ENCODE measurements at regions not wholly inside any gene's neighbourhood (a gene's known extent, or its start where the extent isn't known, plus 50 kb on each side); places are given as distances from the start of the nearest gene placed in this dataset.
A peak's percentile ranks its signal among the peaks of the same experiment; 100 is the strongest.
"Not testable (repeated sequence)": the region's sequence is repeated elsewhere in the genome, so short reads cannot be mapped to it uniquely, and the experiment has no call there.

GRCh38 chr7:32762206-32762924 lies 129.2 kb downstream of the KBTBD2 start:
- DNase-seq: not testable (repeated sequence)

GRCh38 chr7:32761451-32762205 lies 129.9 kb downstream of the KBTBD2 start:
- DNase-seq: no peak

- DNase-seq: not testable (repeated sequence)
Observed at GRCh38 chr7:32760755-32761154, 130.8 kb downstream of the KBTBD2 start.

- not testable (repeated sequence) for DNase-seq
Observed at GRCh38 chr7:32759859-32760258, 131.7 kb downstream of the KBTBD2 start.

- not testable (repeated sequence) for DNase-seq
Observed at GRCh38 chr7:32753872-32754271, 137.7 kb downstream of the KBTBD2 start.

GRCh38 chr7:32748337-32748736 lies 143.2 kb downstream of the KBTBD2 start:
- not testable (repeated sequence) for DNase-seq

GRCh38 chr7:32747443-32748148 lies 144.0 kb downstream of the KBTBD2 start:
- not testable (repeated sequence) for DNase-seq

GRCh38 chr7:32741853-32742476 lies 149.6 kb downstream of the KBTBD2 start:
- not testable (repeated sequence) for DNase-seq

- DNase-seq: not testable (repeated sequence)
Observed at GRCh38 chr7:32739749-32740148, 151.8 kb downstream of the KBTBD2 start.

- not testable (repeated sequence) for DNase-seq
Observed at GRCh38 chr7:32738390-32738789, 153.2 kb downstream of the KBTBD2 start.

- not testable (repeated sequence) for DNase-seq
Observed at GRCh38 chr7:32732767-32733166, 158.8 kb downstream of the KBTBD2 start.

- peak; percentile 1 for DNase-seq
Observed at GRCh38 chr7:32729335-32729675, 162.3 kb downstream of the KBTBD2 start.

GRCh38 chr7:32728412-32729334 lies 162.9 kb downstream of the KBTBD2 start:
- DNase-seq: peak; percentile 62

GRCh38 chr7:32727483-32728411 lies 163.8 kb downstream of the KBTBD2 start:
- peak; percentile 58 for DNase-seq

- not testable (repeated sequence) for DNase-seq
Observed at GRCh38 chr7:32722837-32723236, 168.7 kb downstream of the KBTBD2 start.

- no peak for DNase-seq
Observed at GRCh38 chr7:32694182-32694581, 197.4 kb downstream of the KBTBD2 start.

- peak; percentile 48 for DNase-seq
Observed at GRCh38 chr7:32691965-32692815, 196.9 kb downstream of the AVL9 start.

GRCh38 chr7:32688092-32688491 lies 192.8 kb downstream of the AVL9 start:
- not testable (repeated sequence) for DNase-seq

GRCh38 chr7:32681174-32681518 lies 185.9 kb downstream of the AVL9 start:
- no peak for DNase-seq
